ENCODE measurements at regions not wholly inside any gene's neighbourhood (a gene's known extent, or its start where the extent isn't known, plus 50 kb on each side); places are given as distances from the start of the nearest gene placed in this dataset.

DNA sequence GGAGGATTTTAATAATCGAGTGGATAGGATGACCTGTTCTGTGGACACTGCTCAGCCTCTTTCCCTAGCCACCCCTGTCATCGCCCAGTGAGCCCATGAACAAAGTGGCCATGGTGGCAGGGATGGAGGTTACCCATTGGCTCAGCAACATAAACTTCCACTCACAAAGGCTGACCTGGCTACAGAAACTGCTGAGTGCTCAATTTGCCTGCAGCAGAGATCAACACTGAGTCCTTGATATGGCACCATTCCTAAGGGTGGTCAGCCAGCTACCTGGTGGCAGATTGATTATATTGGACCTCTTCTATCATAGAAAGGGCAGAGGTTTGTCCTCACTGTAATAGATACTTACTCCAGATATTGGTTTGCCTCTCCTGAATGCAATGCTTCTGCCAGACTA lies 465.4 kb upstream of the FBXO33 start:
- Histone ChIP-seq H3K4ac (ENCODE audit: low read depth, low read length) (no peak overlapping the region), H2BK15ac (replicated peaks; ENCODE audit: low read depth) (no peak overlapping the region)
- no CpG with 5 or more reads among the region's 2 CpGs for WGBS (ENCODE audit: extremely low coverage, insufficient coverage, low lambda C conversion rate)

GRCh38 chr14:39890026-39890425 lies 457.8 kb upstream of the FBXO33 start:
- Histone ChIP-seq H3K27me3 (ENCODE audit: insufficient read depth, low read length, poor library complexity) (no peaks in the 10 kb centered on the region), H4K5ac (ENCODE audit: low read length) (no peak overlapping the region), H3K4me2 (ENCODE audit: low read length) (no peak overlapping the region), H3K4ac (ENCODE audit: low read depth, low read length) (no peak overlapping the region), H3K79me2 (ENCODE audit: control insufficient read depth, insufficient read depth, low read length) (no peaks in the 10 kb centered on the region), H2BK120ac (ENCODE audit: low read depth, low read length) (no peak overlapping the region), H3K18ac (ENCODE audit: low read length) (no peak overlapping the region), H3K36me3 (ENCODE audit: control insufficient read depth, insufficient read depth, low read length) (no peaks in the 10 kb centered on the region), H2BK5ac (ENCODE audit: low read length) (no peak overlapping the region), H4K8ac (ENCODE audit: low read depth, low read length) (no peak overlapping the region), H3K27ac (ENCODE audit: low read depth, low read length) (no peak overlapping the region), H2AK5ac (ENCODE audit: low read length) (no peak overlapping the region), H3K56ac (ENCODE audit: low read length) (no peak overlapping the region), H2BK15ac (replicated peaks; ENCODE audit: low read depth) (no peak overlapping the region), H3K4me1 (ENCODE audit: control insufficient read depth, low read depth, low read length) (no peaks in the 10 kb centered on the region), H3K79me1 (ENCODE audit: low read length) (no peaks in the 10 kb centered on the region), H3K4me3 (ENCODE audit: low read length) (no peak overlapping the region), H3K23ac (ENCODE audit: low read length) (no peak overlapping the region), H3K9ac (ENCODE audit: low read length) (no peak overlapping the region)
- no peak for DNase-seq
- no CpG with 5 or more reads among the region's 1 CpG for WGBS (ENCODE audit: extremely low coverage, insufficient coverage, low lambda C conversion rate)

More for the DNA sequence above, 465.4 kb upstream of the FBXO33 start:
- H3K79me1 ChIP-seq (ENCODE audit: low read length), result no peaks in the 10 kb centered on the region
- H3K79me2 ChIP-seq (ENCODE audit: control insufficient read depth, insufficient read depth, low read length), result no peaks in the 10 kb centered on the region
- no peaks in the 10 kb centered on the region for H3K27me3 ChIP-seq (ENCODE audit: insufficient read depth, low read length, poor library complexity)
- no peaks in the 10 kb centered on the region for H3K4me1 ChIP-seq (ENCODE audit: control insufficient read depth, low read depth, low read length)
- H2AK5ac ChIP-seq (ENCODE audit: low read length), result no peak overlapping the region
- H3K9ac ChIP-seq (ENCODE audit: low read length), result no peak overlapping the region
- no peaks in the 10 kb centered on the region for H3K36me3 ChIP-seq (ENCODE audit: control insufficient read depth, insufficient read depth, low read length)
- H2BK5ac ChIP-seq (ENCODE audit: low read length), result no peak overlapping the region
- H3K4me2 ChIP-seq (ENCODE audit: low read length), result no peak overlapping the region
- H3K27ac ChIP-seq (ENCODE audit: low read depth, low read length), result no peak overlapping the region
- no peak overlapping the region for H3K4me3 ChIP-seq (ENCODE audit: low read length)
- H4K8ac ChIP-seq (ENCODE audit: low read depth, low read length), result no peak overlapping the region
- H3K56ac ChIP-seq (ENCODE audit: low read length), result no peak overlapping the region
- no peak overlapping the region for H3K18ac ChIP-seq (ENCODE audit: low read length)
- no peak overlapping the region for H3K23ac ChIP-seq (ENCODE audit: low read length)
- H4K5ac ChIP-seq (ENCODE audit: low read length), result no peak overlapping the region
- H2BK120ac ChIP-seq (ENCODE audit: low read depth, low read length), result no peak overlapping the region
- no peak for DNase-seq

DNA sequence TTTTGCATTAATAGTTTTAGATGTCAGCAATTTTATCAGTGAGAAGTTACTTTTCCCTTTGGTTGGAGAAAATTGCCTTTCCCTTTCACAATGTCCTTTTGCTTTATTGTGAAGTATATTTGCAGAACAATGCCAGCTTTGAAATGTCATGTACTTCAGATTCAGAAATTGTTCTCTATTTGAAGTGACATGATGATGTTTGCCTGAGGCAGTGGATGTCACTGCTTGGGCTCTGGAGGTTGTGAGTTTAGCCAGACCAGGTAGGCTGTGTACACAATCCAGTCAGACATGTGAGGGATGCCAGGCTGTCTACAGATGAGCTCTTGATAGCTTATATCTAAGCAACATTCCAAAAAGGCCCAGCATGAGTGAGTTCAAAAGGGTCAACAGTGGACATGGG lies 451.9 kb upstream of the FBXO33 start:
- Histone ChIP-seq H3K4me3 (ENCODE audit: low read length) (no peak overlapping the region), H3K27me3 (ENCODE audit: insufficient read depth, low read length, poor library complexity) (no peaks in the 10 kb centered on the region), H3K18ac (ENCODE audit: low read length) (no peak overlapping the region), H2AK5ac (ENCODE audit: low read length) (no peak overlapping the region), H3K36me3 (ENCODE audit: control insufficient read depth, insufficient read depth, low read length) (no peaks in the 10 kb centered on the region), H3K56ac (ENCODE audit: low read length) (no peak overlapping the region), H3K23ac (ENCODE audit: low read length) (no peak overlapping the region), H3K4ac (ENCODE audit: low read depth, low read length) (no peak overlapping the region), H3K4me2 (ENCODE audit: low read length) (no peak overlapping the region), H2BK15ac (replicated peaks; ENCODE audit: low read depth) (no peak overlapping the region), H2BK120ac (ENCODE audit: low read depth, low read length) (no peak overlapping the region), H4K8ac (ENCODE audit: low read depth, low read length) (no peak overlapping the region), H2BK5ac (ENCODE audit: low read length) (no peak overlapping the region), H3K9ac (ENCODE audit: low read length) (no peak overlapping the region), H4K5ac (ENCODE audit: low read length) (no peak overlapping the region), H3K4me1 (ENCODE audit: control insufficient read depth, low read depth, low read length) (no peaks in the 10 kb centered on the region), H3K79me2 (ENCODE audit: control insufficient read depth, insufficient read depth, low read length) (no peaks in the 10 kb centered on the region), H3K27ac (ENCODE audit: low read depth, low read length) (no peak overlapping the region), H3K79me1 (ENCODE audit: low read length) (no peaks in the 10 kb centered on the region)
- DNase-seq, result no peak

GRCh38 chr14:39880965-39881364 lies 448.7 kb upstream of the FBXO33 start:
- H3K9ac ChIP-seq (ENCODE audit: low read length), result no peak overlapping the region
- H3K56ac ChIP-seq (ENCODE audit: low read length), result no peak overlapping the region
- H3K27me3 ChIP-seq (ENCODE audit: insufficient read depth, low read length, poor library complexity), result no peaks in the 10 kb centered on the region
- H3K27ac ChIP-seq (ENCODE audit: low read depth, low read length), result no peak overlapping the region
- DNase-seq, result no peak
- H3K18ac ChIP-seq (ENCODE audit: low read length), result no peak overlapping the region
- no peaks in the 10 kb centered on the region for H3K79me2 ChIP-seq (ENCODE audit: control insufficient read depth, insufficient read depth, low read length)
- H4K8ac ChIP-seq (ENCODE audit: low read depth, low read length), result no peak overlapping the region
- H3K23ac ChIP-seq (ENCODE audit: low read length), result no peak overlapping the region
- no peaks in the 10 kb centered on the region for H3K36me3 ChIP-seq (ENCODE audit: control insufficient read depth, insufficient read depth, low read length)
- no peak overlapping the region for H2BK120ac ChIP-seq (ENCODE audit: low read depth, low read length)
- H3K79me1 ChIP-seq (ENCODE audit: low read length), result no peaks in the 10 kb centered on the region
- H4K5ac ChIP-seq (ENCODE audit: low read length), result no peak overlapping the region
- H3K4me2 ChIP-seq (ENCODE audit: low read length), result no peak overlapping the region
- no peak overlapping the region for H2BK15ac ChIP-seq (replicated peaks; ENCODE audit: low read depth)
- no peak overlapping the region for H3K4ac ChIP-seq (ENCODE audit: low read depth, low read length)
- H3K4me1 ChIP-seq (ENCODE audit: control insufficient read depth, low read depth, low read length), result no peaks in the 10 kb centered on the region
- WGBS (ENCODE audit: extremely low coverage, insufficient coverage, low lambda C conversion rate), result no CpG with 5 or more reads among the region's 1 CpG
- H2BK5ac ChIP-seq (ENCODE audit: low read length), result no peak overlapping the region
- no peak overlapping the region for H2AK5ac ChIP-seq (ENCODE audit: low read length)
- no peak overlapping the region for H3K4me3 ChIP-seq (ENCODE audit: low read length)

- H3K4me3 ChIP-seq (ENCODE audit: low read length), result no peak overlapping the region
- no peak overlapping the region for H4K5ac ChIP-seq (ENCODE audit: low read length)
- H3K4me1 ChIP-seq (ENCODE audit: control insufficient read depth, low read depth, low read length), result no peaks in the 10 kb centered on the region
- H2BK15ac ChIP-seq (replicated peaks; ENCODE audit: low read depth), result no peak overlapping the region
- no peaks in the 10 kb centered on the region for H3K36me3 ChIP-seq (ENCODE audit: control insufficient read depth, insufficient read depth, low read length)
- H2AK5ac ChIP-seq (ENCODE audit: low read length), result no peak overlapping the region
- H3K79me1 ChIP-seq (ENCODE audit: low read length), result no peaks in the 10 kb centered on the region
- no peak overlapping the region for H4K8ac ChIP-seq (ENCODE audit: low read depth, low read length)
- H3K27ac ChIP-seq (ENCODE audit: low read depth, low read length), result no peak overlapping the region
- H3K27me3 ChIP-seq (ENCODE audit: insufficient read depth, low read length, poor library complexity), result no peaks in the 10 kb centered on the region
- WGBS (ENCODE audit: extremely low coverage, insufficient coverage, low lambda C conversion rate), result no CpG with 5 or more reads among the region's 1 CpG
- H3K23ac ChIP-seq (ENCODE audit: low read length), result no peak overlapping the region
- H3K4ac ChIP-seq (ENCODE audit: low read depth, low read length), result no peak overlapping the region
- H3K9ac ChIP-seq (ENCODE audit: low read length), result no peak overlapping the region
- no peak overlapping the region for H3K18ac ChIP-seq (ENCODE audit: low read length)
- DNase-seq, result peak; percentile 50
- H2BK120ac ChIP-seq (ENCODE audit: low read depth, low read length), result no peak overlapping the region
- H3K56ac ChIP-seq (ENCODE audit: low read length), result no peak overlapping the region
- H3K4me2 ChIP-seq (ENCODE audit: low read length), result no peak overlapping the region
- H2BK5ac ChIP-seq (ENCODE audit: low read length), result no peak overlapping the region
- no peaks in the 10 kb centered on the region for H3K79me2 ChIP-seq (ENCODE audit: control insufficient read depth, insufficient read depth, low read length)
Measured at GRCh38 chr14:39880106-39880695, 448.0 kb upstream of the FBXO33 start.

DNA sequence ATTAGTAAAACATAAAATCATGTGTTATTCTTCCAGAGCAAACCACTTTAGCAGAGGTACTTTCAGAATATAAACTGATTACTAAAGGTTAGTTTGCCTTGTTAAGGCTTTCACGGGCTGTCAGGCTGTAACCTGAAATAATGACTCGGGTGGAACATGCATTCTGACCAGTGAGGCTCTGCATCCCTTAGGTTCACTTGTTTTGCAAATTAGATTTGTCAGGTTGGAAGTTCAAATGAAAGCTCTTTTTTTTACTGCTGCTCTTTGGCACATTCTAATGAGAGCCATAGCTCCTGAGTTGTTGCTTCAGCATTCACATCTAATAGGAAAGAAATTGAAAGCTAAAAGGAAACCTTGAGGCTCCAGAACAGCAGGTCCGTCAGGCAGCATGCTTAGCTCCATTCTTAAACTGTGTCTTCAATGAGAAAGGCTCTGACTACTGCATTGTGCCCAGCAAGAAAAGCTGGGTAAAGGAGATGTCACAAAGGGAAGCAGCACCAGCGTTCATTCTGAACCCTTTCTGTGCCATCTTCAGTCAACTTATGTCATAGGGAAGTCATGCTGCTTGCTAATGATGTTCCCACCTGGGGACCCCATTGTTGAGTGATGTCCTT lies 445.5 kb upstream of the FBXO33 start:
- Histone ChIP-seq H3K4ac (ENCODE audit: low read depth, low read length) (no peak overlapping the region), H3K79me2 (ENCODE audit: control insufficient read depth, insufficient read depth, low read length) (no peaks in the 10 kb centered on the region), H3K27ac (ENCODE audit: low read depth, low read length) (no peak overlapping the region), H3K79me1 (ENCODE audit: low read length) (no peaks in the 10 kb centered on the region), H2BK15ac (replicated peaks; ENCODE audit: low read depth) (no peak overlapping the region), H3K27me3 (ENCODE audit: insufficient read depth, low read length, poor library complexity) (no peaks in the 10 kb centered on the region), H3K23ac (ENCODE audit: low read length) (no peak overlapping the region), H2BK5ac (ENCODE audit: low read length) (no peak overlapping the region), H2BK120ac (ENCODE audit: low read depth, low read length) (no peak overlapping the region), H3K9ac (ENCODE audit: low read length) (no peak overlapping the region), H3K4me2 (ENCODE audit: low read length) (no peak overlapping the region), H3K36me3 (ENCODE audit: control insufficient read depth, insufficient read depth, low read length) (no peaks in the 10 kb centered on the region), H4K5ac (ENCODE audit: low read length) (no peak overlapping the region), H4K8ac (ENCODE audit: low read depth, low read length) (no peak overlapping the region), H2AK5ac (ENCODE audit: low read length) (no peak overlapping the region), H3K18ac (ENCODE audit: low read length) (no peak overlapping the region), H3K56ac (ENCODE audit: low read length) (no peak overlapping the region), H3K4me3 (ENCODE audit: low read length) (no peak overlapping the region), H3K4me1 (ENCODE audit: control insufficient read depth, low read depth, low read length) (no peaks in the 10 kb centered on the region)
- no CpG with 5 or more reads among the region's 4 CpGs for WGBS (ENCODE audit: extremely low coverage, insufficient coverage, low lambda C conversion rate)
- no peak for DNase-seq

All from mesendoderm (in vitro differentiated cells).